OCI-LY7 (cell line): ENCODE measurements at regions not wholly inside any gene's neighbourhood (a gene's known extent, or its start where the extent isn't known, plus 50 kb on each side); places are given as distances from the start of the nearest gene placed in this dataset.

Experiments used
- EZH2phosphoT487 ChIP-seq: fragments of 200-600 bp; sonication (generic); IDR thresholded peaks from 2 replicates; pipeline ENCODE4 v1.6.1; 2018; ENCODE audit warnings: low read depth, borderline replicate concordance, mild to moderate bottlenecking, mixed run types, antibody characterized with exemption, low read length, moderate library complexity, mixed read lengths
- TF ChIP-seq, protein P1 (sequence below): fragments of 200-600 bp; sonication (generic); conservative IDR thresholded peaks from 2 replicates; pipeline ENCODE4 v1.5.1; 2014; ENCODE audit warnings: mild to moderate bottlenecking, antibody characterized with exemption, low read length, moderate library complexity, mixed read lengths

DNA sequence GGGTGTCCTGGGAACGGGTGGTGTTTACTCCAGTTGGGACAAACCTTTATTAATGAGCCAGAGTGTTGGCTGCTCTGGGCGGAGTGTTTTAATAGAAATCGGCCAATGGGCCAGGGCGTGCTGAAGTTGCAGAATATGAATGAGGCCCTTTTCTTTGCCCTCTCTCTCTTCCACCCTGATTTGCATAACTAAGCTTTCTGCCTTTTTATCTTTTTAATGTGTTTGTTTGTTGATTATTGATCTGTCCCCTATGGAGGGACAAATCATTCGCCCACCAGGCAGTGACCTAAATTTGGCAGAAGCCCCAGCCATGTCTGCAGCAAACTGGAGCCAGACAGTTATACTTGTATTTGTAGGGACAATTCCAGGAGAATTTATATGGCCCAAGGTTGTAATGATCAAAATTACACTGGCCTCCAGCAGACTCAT is 420.9 kb downstream of the PREX1 start:
- TF ChIP-seq, protein P1, sequence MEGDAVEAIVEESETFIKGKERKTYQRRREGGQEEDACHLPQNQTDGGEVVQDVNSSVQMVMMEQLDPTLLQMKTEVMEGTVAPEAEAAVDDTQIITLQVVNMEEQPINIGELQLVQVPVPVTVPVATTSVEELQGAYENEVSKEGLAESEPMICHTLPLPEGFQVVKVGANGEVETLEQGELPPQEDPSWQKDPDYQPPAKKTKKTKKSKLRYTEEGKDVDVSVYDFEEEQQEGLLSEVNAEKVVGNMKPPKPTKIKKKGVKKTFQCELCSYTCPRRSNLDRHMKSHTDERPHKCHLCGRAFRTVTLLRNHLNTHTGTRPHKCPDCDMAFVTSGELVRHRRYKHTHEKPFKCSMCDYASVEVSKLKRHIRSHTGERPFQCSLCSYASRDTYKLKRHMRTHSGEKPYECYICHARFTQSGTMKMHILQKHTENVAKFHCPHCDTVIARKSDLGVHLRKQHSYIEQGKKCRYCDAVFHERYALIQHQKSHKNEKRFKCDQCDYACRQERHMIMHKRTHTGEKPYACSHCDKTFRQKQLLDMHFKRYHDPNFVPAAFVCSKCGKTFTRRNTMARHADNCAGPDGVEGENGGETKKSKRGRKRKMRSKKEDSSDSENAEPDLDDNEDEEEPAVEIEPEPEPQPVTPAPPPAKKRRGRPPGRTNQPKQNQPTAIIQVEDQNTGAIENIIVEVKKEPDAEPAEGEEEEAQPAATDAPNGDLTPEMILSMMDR, result no peak
- no peak for TF ChIP-seq EZH2phosphoT487
